MCF 10A (cell line): ENCODE measurements at regions not wholly inside any gene's neighbourhood (a gene's known extent, or its start where the extent isn't known, plus 50 kb on each side); places are given as distances from the start of the nearest gene placed in this dataset.

Source experiments
- BruUV-seq: library from RNA; stranded (reverse); fragments of 400-500 nt; replicated peaks from 2 replicates; lab custom pipeline; 2021; lab: Mats Ljungman, UMichigan
- CTCF ChIA-PET: fragments of 300-600 bp; sonication (Branson Sonifier 250); formaldehyde crosslinking; extraction: SDS; loops from one replicate; lab custom pipeline; 2021; ENCODE audit warnings: antibody characterized with exemption, inconsistent platforms; lab: Yijun Ruan, JAX
- POLR2A ChIA-PET: fragments of 300-600, 350-650 bp; sonication (Branson Sonifier 250); formaldehyde crosslinking; extraction: SDS; loops from one replicate; lab custom pipeline; 2020; ENCODE audit warnings: antibody characterized with exemption, inconsistent platforms; lab: Yijun Ruan, JAX
- DNase-seq: peaks from one replicate; pipeline ENCODE4 v3.0.0-alpha.2; 2018; ENCODE audit not compliant: unreplicated experiment
- H3K27ac Mint-ChIP-seq: one replicate; pipeline ENCODE4 v1.8.0; 2022; ENCODE audit warnings: mild to moderate bottlenecking, low read depth, mixed read lengths; ENCODE audit not compliant: unreplicated experiment
- H3K27me3 Mint-ChIP-seq: one replicate; pipeline ENCODE4 v1.8.0; 2022; ENCODE audit warnings: mixed read lengths; ENCODE audit not compliant: insufficient read depth, unreplicated experiment
- H3K36me3 Mint-ChIP-seq: one replicate; pipeline ENCODE4 v1.8.0; 2022; ENCODE audit warnings: mild to moderate bottlenecking, moderate library complexity, mixed read lengths; ENCODE audit not compliant: insufficient read depth, unreplicated experiment
- H3K4me1 Mint-ChIP-seq: one replicate; pipeline ENCODE4 v1.8.0; 2022; ENCODE audit warnings: mixed read lengths; ENCODE audit not compliant: insufficient read depth, unreplicated experiment
- H3K4me3 Mint-ChIP-seq: one replicate; pipeline ENCODE4 v1.8.0; 2022; ENCODE audit warnings: mild to moderate bottlenecking, moderate library complexity, mixed read lengths; ENCODE audit not compliant: unreplicated experiment
- H3K9me3 Mint-ChIP-seq: one replicate; pipeline ENCODE4 v1.8.0; 2022; ENCODE audit warnings: mixed read lengths; ENCODE audit not compliant: unreplicated experiment
- intact Hi-C: fragments of 100-400 bp; cut with micrococcal nuclease; formaldehyde crosslinking; loops from 2 replicates; pipeline ENCODE4 v1.14.1; 2022
- TF ChIP-seq, protein P1 (sequence below): fragments of 200-600 bp; IDR thresholded peaks from one replicate; pipeline ENCODE4 v1.8.0; 2022; ENCODE audit warnings: antibody characterized with exemption, mild to moderate bottlenecking; ENCODE audit not compliant: unreplicated experiment

DNA sequence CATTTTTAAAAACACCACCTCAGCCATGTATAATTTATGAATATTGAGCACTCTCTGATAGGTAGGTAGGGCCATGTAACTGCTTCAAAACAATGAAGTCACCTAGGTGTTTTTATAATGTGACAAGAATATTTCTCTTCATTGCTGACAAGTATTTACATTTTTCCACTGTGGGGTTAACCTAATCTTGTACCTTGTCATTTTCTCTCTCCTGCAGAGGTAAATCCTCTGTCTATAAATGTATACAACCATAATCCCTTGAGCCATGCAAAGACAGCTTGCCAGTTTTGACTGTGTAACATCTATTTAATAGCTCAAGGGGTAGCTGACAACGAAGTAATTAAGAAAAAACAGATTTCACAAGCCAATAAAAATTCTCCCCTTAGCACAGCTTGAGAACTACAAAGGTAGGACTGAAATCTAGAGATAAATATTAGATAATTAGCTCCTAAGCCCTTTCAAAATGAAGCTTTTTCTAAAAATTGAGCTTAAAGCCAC is 137.6 kb upstream of the POGK start:
- BruUV-seq = no TSS peak
- intact Hi-C loops = no loop called here
- H3K4me1 Mint-ChIP-seq = no peaks in the 10 kb centered on the region
- peaks cover 7% of the 10 kb centered on the region for H3K27me3 Mint-ChIP-seq
- H3K9me3 Mint-ChIP-seq = no peaks in the 10 kb centered on the region
- no peak overlapping the region for H3K27ac Mint-ChIP-seq
- H3K4me3 Mint-ChIP-seq = no peak overlapping the region
- no peak for DNase-seq
- TF ChIP-seq, protein P1, sequence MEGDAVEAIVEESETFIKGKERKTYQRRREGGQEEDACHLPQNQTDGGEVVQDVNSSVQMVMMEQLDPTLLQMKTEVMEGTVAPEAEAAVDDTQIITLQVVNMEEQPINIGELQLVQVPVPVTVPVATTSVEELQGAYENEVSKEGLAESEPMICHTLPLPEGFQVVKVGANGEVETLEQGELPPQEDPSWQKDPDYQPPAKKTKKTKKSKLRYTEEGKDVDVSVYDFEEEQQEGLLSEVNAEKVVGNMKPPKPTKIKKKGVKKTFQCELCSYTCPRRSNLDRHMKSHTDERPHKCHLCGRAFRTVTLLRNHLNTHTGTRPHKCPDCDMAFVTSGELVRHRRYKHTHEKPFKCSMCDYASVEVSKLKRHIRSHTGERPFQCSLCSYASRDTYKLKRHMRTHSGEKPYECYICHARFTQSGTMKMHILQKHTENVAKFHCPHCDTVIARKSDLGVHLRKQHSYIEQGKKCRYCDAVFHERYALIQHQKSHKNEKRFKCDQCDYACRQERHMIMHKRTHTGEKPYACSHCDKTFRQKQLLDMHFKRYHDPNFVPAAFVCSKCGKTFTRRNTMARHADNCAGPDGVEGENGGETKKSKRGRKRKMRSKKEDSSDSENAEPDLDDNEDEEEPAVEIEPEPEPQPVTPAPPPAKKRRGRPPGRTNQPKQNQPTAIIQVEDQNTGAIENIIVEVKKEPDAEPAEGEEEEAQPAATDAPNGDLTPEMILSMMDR = no peak
- no peaks in the 10 kb centered on the region for H3K36me3 Mint-ChIP-seq
- CTCF ChIA-PET = interaction anchor here (0.7 to 1.9 kb wide), 3 partner anchors 11 to 29 kb away, joined by 3 to 5 read pairs (median 3); no protein-coding TSS in a partner anchor
- POLR2A ChIA-PET = interaction anchor here (0.9 kb wide), 1 partner anchor 12 kb away, joined by 3 read pairs; no protein-coding TSS in a partner anchor

DNA sequence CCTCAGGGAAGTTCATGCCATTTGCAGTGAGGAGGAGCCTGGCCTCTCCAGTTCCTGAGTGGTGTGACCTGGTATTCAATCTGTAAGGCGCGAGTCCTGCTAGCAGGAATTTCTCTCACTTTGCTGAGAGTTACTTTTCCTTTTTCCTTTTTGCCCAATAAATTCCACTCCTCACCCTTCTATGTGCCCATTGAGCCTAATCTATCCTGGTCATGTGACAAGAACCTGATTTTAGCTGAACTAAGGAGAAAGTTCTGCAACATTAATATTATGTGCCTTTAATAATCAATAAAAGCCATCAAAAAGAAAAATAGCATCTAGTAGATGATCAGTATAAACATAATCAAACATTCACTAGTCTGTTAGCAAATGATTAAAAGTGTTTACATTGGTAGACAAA is 136.1 kb upstream of the POGK start:
- Mint-ChIP-seq H3K9me3 (peaks cover 2% of the 10 kb centered on the region), H3K36me3 (no peaks in the 10 kb centered on the region), H3K27me3 (peaks cover 7% of the 10 kb centered on the region), H3K4me3 (no peak overlapping the region), H3K4me1 (no peaks in the 10 kb centered on the region), H3K27ac (no peak overlapping the region)
- DNase-seq = no peak
- TF ChIP-seq, protein P1 = no peak
- intact Hi-C loops = no loop called here
- BruUV-seq = no TSS peak
- CTCF ChIA-PET = interaction anchor here (1.9 kb wide), 1 partner anchor 28 kb away, joined by 5 read pairs; no protein-coding TSS in a partner anchor
- POLR2A ChIA-PET = no interaction called here

DNA sequence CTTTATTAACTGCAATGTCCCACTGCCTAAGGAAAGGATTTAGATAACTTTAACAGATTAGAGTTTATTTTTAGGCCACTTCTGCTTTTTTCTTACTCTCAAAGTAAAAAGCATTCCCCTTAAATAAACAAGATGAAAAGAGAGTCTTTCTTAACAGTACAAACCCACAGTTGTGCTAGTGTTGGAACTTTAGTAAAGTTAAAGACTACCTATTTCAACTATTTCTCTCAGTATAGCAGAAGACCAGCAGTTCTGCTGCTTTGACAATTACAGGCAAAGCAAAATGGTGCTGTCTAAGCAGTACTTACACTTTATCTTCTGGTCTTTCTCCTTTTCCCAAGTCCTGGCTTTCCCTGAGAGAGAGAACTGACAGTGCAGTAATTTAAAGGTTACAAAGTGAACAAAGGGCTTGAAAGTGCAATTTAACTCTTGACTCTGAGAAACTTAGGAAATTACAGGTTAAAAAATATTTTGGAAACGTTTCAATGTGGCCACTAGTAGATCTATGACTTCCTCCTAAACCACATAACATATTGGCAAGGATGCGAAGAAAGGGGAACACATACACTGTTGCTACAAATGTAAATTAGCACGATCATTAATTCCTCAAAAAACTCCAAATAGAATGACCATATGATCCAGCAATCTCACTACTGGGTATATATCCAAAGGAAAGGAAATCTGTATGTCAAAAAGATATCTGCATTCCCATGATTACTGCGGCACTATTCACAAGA is 135.4 kb upstream of the POGK start:
- ChIA-PET POLR2A (no interaction called here), CTCF (no interaction called here)
- Mint-ChIP-seq H3K27me3 (peaks cover 7% of the 10 kb centered on the region), H3K9me3 (peaks cover 6% of the 10 kb centered on the region), H3K36me3 (no peaks in the 10 kb centered on the region), H3K27ac (no peak overlapping the region), H3K4me3 (no peak overlapping the region), H3K4me1 (no peaks in the 10 kb centered on the region)
- no TSS peak for BruUV-seq
- no peak for DNase-seq
- intact Hi-C loops = no loop called here
- TF ChIP-seq, protein P1 = no peak

DNA sequence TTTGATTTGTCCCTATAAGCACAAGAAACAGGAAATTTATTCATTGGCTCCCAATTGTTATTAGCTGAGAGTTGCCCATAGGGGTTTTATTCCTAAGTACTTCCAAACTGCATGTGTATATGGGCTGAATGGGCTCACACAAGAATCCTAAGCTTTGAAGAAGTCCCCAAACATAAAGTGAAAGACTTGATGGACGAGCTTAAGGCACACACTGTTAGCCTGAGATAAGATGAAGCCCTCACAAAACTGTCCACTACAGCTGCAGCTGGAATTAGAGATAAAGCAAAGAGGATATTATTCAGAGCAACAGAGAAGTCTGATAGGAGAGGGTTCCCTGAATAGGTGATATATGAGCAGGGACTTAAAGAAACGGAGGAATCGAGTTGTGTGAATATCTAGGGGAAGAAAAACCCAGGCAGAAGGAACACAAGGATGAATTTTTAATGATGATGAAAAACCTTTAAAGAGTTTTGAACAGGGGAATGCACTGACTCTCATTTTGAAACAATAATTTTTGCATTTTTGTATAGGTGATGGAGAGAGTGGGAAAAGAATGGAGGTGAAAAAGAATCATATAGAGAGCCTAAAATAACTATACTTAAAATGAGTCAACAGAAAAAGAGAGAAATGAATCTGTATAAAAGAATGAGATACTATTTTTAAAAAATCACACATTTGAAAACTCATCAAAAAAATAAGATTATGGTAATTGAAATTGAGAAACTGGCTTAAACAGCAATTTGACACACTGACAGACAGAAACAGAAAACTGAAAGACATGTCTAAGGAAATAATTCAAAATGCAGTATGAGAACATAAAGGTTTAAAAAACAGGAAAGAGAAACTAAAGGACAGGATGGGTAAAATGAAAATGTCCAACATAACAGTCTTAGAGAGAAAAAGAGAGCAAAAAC is 133.6 kb upstream of the POGK start:
- CTCF ChIA-PET = interaction anchor here (0.8 kb wide), 1 partner anchor 227 kb away, joined by 4 read pairs; no protein-coding TSS in a partner anchor
- intact Hi-C loops = no loop called here

More for the DNA sequence above, 133.6 kb upstream of the POGK start:
- Mint-ChIP-seq H3K9me3 (peaks cover 6% of the 10 kb centered on the region), H3K4me1 (no peaks in the 10 kb centered on the region), H3K36me3 (no peaks in the 10 kb centered on the region), H3K4me3 (no peak overlapping the region), H3K27me3 (peaks cover 7% of the 10 kb centered on the region), H3K27ac (no peak overlapping the region)
- DNase-seq = no peak
- POLR2A ChIA-PET = no interaction called here
- TF ChIP-seq, protein P1 = no peak
- no TSS peak for BruUV-seq
